NB4 (cell line): ENCODE measurements at regions not wholly inside any gene's neighbourhood (a gene's known extent, or its start where the extent isn't known, plus 50 kb on each side); places are given as distances from the start of the nearest gene placed in this dataset.

Experiments used
- CTCF ChIP-seq: IDR thresholded peaks from one replicate; pipeline ENCODE4 v1.5.1; 2012; ENCODE audit warnings: low read depth, low read length
- MAX ChIP-seq: IDR thresholded peaks from 2 replicates; pipeline ENCODE4 v1.6.1; 2011; ENCODE audit warnings: low read depth, low read length

- no peak for TF ChIP-seq CTCF
- TF ChIP-seq MAX = no peak
Measured at GRCh38 chr7:130881091-130881798, 147.2 kb upstream of the KLF14 start.
